Esophagus muscularis mucosa (tissue), 4 donors: ENCODE measurements at regions not wholly inside any gene's neighbourhood (a gene's known extent, or its start where the extent isn't known, plus 50 kb on each side); places are given as distances from the start of the nearest gene placed in this dataset.

Experiments
- DNase-seq: peaks from one replicate; pipeline ENCODE4 v3.0.0-alpha.2; 2017; ENCODE audit errors: extremely low spot score
- H3K27ac ChIP-seq, 4 donors: fragments of 200-600 bp; sonication (generic); replicated peaks in 1 of 4; 1 replicate in 3 of 4; 2 replicates in 1 of 4; pipeline ENCODE4 v1.5.1; 2016 to 2019; ENCODE audit warnings: mild to moderate bottlenecking in 1 of 4
- H3K27me3 ChIP-seq, 4 donors: fragments of 200-600 bp; sonication (generic); one replicate each; pipeline versions ENCODE4 v1.5.1 to v1.6.0; 2016 to 2019
- H3K36me3 ChIP-seq, 4 donors: fragments of 200-600 bp; sonication (generic); one replicate each; pipeline ENCODE4 v1.5.1; 2016 to 2019
- H3K4me1 ChIP-seq, 4 donors: fragments of 200-600 bp; sonication (generic); one replicate each; pipeline ENCODE4 v1.5.1; 2016 to 2019
- H3K4me3 ChIP-seq, 4 donors: fragments of 200-600 bp; sonication (generic); 1 replicate in 2 of 4; 2 replicates in 2 of 4; pipeline ENCODE4 v1.5.1; 2016 to 2019; ENCODE audit warnings: mild to moderate bottlenecking in 4 of 4, moderate library complexity in 1 of 4
- H3K9me3 ChIP-seq, 4 donors: fragments of 200-600 bp; sonication (generic); 1 replicate in 3 of 4; 2 replicates in 1 of 4; pipeline ENCODE4 v1.5.1; 2016 to 2019
- EP300 ChIP-seq: sonication (generic); formaldehyde crosslinking; IDR thresholded peaks from one replicate; pipeline ENCODE4 v1.6.1; 2017; ENCODE audit warnings: antibody characterized with exemption
- POLR2A ChIP-seq: fragments of 450-650 bp; IDR thresholded peaks from one replicate; pipeline ENCODE4 v1.6.1; 2017; ENCODE audit warnings: antibody characterized with exemption, moderate library complexity, mild to moderate bottlenecking, low read depth
- POLR2AphosphoS5 ChIP-seq, 2 donors: sonication (generic); formaldehyde crosslinking; IDR thresholded peaks; one replicate each; pipeline ENCODE4 v1.6.1; 2017; ENCODE audit warnings: antibody characterized with exemption in 2 of 2
- WGBS: methylation state at CpG from one replicate; pipeline ENCODE4 v1.1.5; 2018; 5-methylcytosine and 5-hydroxymethylcytosine counted together
- intact Hi-C: fragments of 100-400 bp; cut with DNase I; formaldehyde crosslinking; loops from one replicate; pipeline ENCODE4 v1.15.1; 2023
- TF ChIP-seq, protein P1 (sequence below), 3 experiments: fragments of 200-600 bp in 2 of 3; fragments of 450-650 bp in 1 of 3; sonication (generic) in 2 of 3; IDR thresholded peaks; one replicate each; pipeline ENCODE4 v1.5.1; 2017 to 2019; ENCODE audit warnings: antibody characterized with exemption in 3 of 3, mild to moderate bottlenecking in 2 of 3, moderate library complexity in 1 of 3

GRCh38 chr13:68784275-68784674 lies 1323.4 kb upstream of the ATXN8OS start:
- Histone ChIP-seq H3K4me1 (no peaks in the 10 kb centered on the region), H3K9me3 (no peaks in the 10 kb centered on the region), H3K27me3 (no peaks in the 10 kb centered on the region), H3K4me3 (no peak overlapping the region), H3K27ac (no peak overlapping the region), H3K36me3 (no peaks in the 10 kb centered on the region)
- no peak for DNase-seq
- intact Hi-C loops, result no loop called here
- TF ChIP-seq, protein P1, sequence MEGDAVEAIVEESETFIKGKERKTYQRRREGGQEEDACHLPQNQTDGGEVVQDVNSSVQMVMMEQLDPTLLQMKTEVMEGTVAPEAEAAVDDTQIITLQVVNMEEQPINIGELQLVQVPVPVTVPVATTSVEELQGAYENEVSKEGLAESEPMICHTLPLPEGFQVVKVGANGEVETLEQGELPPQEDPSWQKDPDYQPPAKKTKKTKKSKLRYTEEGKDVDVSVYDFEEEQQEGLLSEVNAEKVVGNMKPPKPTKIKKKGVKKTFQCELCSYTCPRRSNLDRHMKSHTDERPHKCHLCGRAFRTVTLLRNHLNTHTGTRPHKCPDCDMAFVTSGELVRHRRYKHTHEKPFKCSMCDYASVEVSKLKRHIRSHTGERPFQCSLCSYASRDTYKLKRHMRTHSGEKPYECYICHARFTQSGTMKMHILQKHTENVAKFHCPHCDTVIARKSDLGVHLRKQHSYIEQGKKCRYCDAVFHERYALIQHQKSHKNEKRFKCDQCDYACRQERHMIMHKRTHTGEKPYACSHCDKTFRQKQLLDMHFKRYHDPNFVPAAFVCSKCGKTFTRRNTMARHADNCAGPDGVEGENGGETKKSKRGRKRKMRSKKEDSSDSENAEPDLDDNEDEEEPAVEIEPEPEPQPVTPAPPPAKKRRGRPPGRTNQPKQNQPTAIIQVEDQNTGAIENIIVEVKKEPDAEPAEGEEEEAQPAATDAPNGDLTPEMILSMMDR (IDR thresholded peaks at IDR 0.05), result no peak
- TF ChIP-seq POLR2AphosphoS5 (IDR thresholded peaks at IDR 0.05) (no peak), EP300 (no peak), POLR2A (no peak)

DNA sequence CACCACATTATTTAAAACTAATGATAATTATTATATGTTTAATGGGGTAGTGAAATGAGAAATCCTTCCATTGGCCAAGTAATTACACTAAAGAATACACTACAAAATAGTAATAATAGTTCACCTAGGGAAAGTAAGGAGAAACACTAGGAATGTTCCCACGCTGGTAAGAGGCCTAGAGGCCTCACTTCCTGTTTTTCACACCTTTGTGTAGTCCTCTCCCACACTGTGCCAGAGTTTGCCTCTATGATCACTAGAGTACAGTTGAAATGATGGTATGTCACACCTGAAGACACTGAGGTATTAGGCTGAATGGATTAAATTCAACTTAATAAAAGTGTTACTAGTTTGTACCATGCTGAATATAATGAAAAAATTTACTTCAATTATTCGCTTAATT lies 1348.0 kb upstream of the ATXN8OS start:
- no peak for DNase-seq
- Histone ChIP-seq H3K9me3 (no peaks in the 10 kb centered on the region), H3K36me3 (no peaks in the 10 kb centered on the region), H3K27me3 (no peaks in the 10 kb centered on the region), H3K4me3 (no peak overlapping the region), H3K27ac (no peak overlapping the region), H3K4me1 (no peaks in the 10 kb centered on the region)
- intact Hi-C loops, result no loop called here
- WGBS, result 86% methylated on average over 2 of the region's 2 CpGs
- TF ChIP-seq EP300, result no peak
- no peak for TF ChIP-seq POLR2AphosphoS5 (IDR thresholded peaks at IDR 0.05)
- TF ChIP-seq POLR2A, result no peak
- TF ChIP-seq, protein P1 (IDR thresholded peaks at IDR 0.05), result no peak

DNA sequence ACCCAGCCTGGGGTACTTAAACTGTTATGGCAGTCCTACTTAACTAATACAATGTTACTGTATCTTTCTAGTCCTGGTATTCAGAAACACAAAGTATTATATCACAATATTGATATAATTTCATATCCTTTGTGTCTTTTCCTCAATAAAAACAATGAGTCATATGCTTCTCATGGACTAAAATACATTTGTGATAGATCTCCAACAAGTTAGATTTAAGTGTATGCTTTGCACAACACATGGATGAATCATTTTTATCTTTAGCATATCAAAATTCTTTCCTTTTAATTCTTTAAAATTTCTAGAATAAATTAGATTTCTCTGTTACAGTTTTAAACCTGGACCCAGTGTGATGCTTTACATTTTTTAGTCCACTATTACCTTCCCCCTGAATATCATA lies 1357.8 kb upstream of the ATXN8OS start:
- H3K4me3 ChIP-seq, result no peak overlapping the region
- H3K36me3 ChIP-seq, result no peaks in the 10 kb centered on the region
- no peak overlapping the region for H3K27ac ChIP-seq
- intact Hi-C loops, result no loop called here
- no peaks in the 10 kb centered on the region for H3K9me3 ChIP-seq
- H3K27me3 ChIP-seq, result no peaks in the 10 kb centered on the region
- DNase-seq, result no peak
- TF ChIP-seq POLR2AphosphoS5 (IDR thresholded peaks at IDR 0.05), result no peak
- TF ChIP-seq, protein P1 (IDR thresholded peaks at IDR 0.05), result no peak
- TF ChIP-seq EP300, result no peak
- no peak for TF ChIP-seq POLR2A
- no peaks in the 10 kb centered on the region for H3K4me1 ChIP-seq

DNA sequence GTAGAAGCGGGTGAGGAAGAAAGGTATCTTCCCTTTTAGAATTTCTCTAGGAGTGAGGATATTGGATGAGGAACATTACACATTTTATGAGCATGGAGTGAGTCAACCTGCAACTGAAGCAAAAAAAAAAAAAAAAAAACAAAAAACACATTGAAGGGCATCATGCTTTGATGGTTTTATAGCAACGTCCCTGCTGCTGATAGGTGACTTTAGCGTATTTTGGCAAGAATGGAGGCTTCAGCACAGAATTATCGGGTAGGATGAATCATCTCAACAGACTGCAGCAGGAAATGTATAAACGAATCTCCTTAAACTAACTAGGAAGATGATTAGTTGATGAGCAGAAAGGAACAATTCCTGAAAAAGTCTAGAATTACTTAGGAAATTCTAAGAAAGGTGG lies 1359.6 kb upstream of the ATXN8OS start:
- H3K9me3 ChIP-seq, result no peaks in the 10 kb centered on the region
- no peaks in the 10 kb centered on the region for H3K27me3 ChIP-seq
- no peak for DNase-seq
- no peak overlapping the region for H3K4me3 ChIP-seq
- intact Hi-C loops, result no loop called here
- H3K36me3 ChIP-seq, result no peaks in the 10 kb centered on the region
- 75% methylated on average over 5 of the region's 5 CpGs for WGBS
- no peak overlapping the region for H3K27ac ChIP-seq
- no peaks in the 10 kb centered on the region for H3K4me1 ChIP-seq
- no peak for TF ChIP-seq POLR2AphosphoS5 (IDR thresholded peaks at IDR 0.05)
- no peak for TF ChIP-seq EP300
- TF ChIP-seq POLR2A, result no peak
- TF ChIP-seq, protein P1 (IDR thresholded peaks at IDR 0.05), result no peak

DNA sequence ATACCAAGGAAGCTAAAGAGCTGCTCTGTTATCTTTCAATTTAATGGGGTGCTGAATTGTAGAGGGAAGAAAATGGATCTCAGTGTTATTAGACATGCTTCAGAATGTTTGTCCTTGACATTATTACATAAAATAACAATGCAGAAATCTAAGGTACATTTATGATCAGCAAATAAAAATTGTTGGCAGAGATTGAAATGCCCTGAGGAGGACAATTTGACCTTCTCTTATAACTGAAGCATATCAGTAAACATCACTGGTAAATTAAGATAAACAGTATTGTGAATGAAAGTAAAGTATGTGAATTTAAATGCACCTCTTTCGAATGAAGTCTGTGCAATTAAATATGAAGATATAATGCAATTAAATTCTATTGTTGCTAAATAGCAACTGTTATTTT lies 1362.1 kb upstream of the ATXN8OS start:
- no peak overlapping the region for H3K4me3 ChIP-seq
- intact Hi-C loops, result no loop called here
- WGBS, result 85% methylated on average over 1 of the region's 1 CpG
- H3K27ac ChIP-seq, result no peak overlapping the region
- H3K9me3 ChIP-seq, result no peaks in the 10 kb centered on the region
- no peaks in the 10 kb centered on the region for H3K4me1 ChIP-seq
- TF ChIP-seq POLR2A (no peak), EP300 (no peak), POLR2AphosphoS5 (IDR thresholded peaks at IDR 0.05) (no peak)
- TF ChIP-seq, protein P1 (IDR thresholded peaks at IDR 0.05), result no peak
- H3K36me3 ChIP-seq, result no peaks in the 10 kb centered on the region
- H3K27me3 ChIP-seq, result no peaks in the 10 kb centered on the region
- no peak for DNase-seq
